Uterus (tissue), 3 donors: ENCODE measurements at regions not wholly inside any gene's neighbourhood (a gene's known extent, or its start where the extent isn't known, plus 50 kb on each side); places are given as distances from the start of the nearest gene placed in this dataset.

Source experiments
- DNase-seq, 2 donors: peaks; one replicate each; pipeline ENCODE4 v3.0.0-alpha.2; 2019 to 2020
- H3K27ac ChIP-seq, 2 donors: fragments of 200-600 bp; sonication (generic); 1 replicate in 1 of 2; 2 replicates in 1 of 2; pipeline ENCODE4 v1.5.1; 2016 to 2018
- H3K27me3 ChIP-seq, 2 donors: fragments of 200-600 bp; sonication (generic); one replicate each; pipeline ENCODE4 v1.5.1; 2018 to 2019; ENCODE audit warnings: control low read depth in 1 of 2
- H3K36me3 ChIP-seq, 2 donors: fragments of 200-600 bp; sonication (generic); one replicate each; pipeline ENCODE4 v1.5.1; 2019; ENCODE audit warnings: control low read depth in 1 of 2
- H3K4me1 ChIP-seq, 2 donors: fragments of 200-600 bp; sonication (generic); one replicate each; pipeline ENCODE4 v1.5.1; 2018 to 2019; ENCODE audit warnings: control low read depth in 1 of 2
- H3K4me3 ChIP-seq, 2 donors: fragments of 200-600 bp; sonication (generic); 1 replicate in 1 of 2; 2 replicates in 1 of 2; pipeline ENCODE4 v1.5.1; 2018 to 2019; ENCODE audit warnings: mild to moderate bottlenecking in 1 of 2
- H3K9me3 ChIP-seq, 2 donors: fragments of 200-600 bp; sonication (generic); one replicate each; pipeline ENCODE4 v1.5.1; 2019; ENCODE audit warnings: control low read depth in 1 of 2
- CTCF ChIP-seq, 4 experiments: fragments of 200-600 bp in 2 of 4; fragments of 450-650 bp in 2 of 4; sonication (generic) in 2 of 4; IDR thresholded peaks; one replicate each; pipeline ENCODE4 v1.5.1; 2016 to 2019; ENCODE audit warnings: antibody characterized with exemption in 4 of 4, mild to moderate bottlenecking in 2 of 4, moderate library complexity in 1 of 4
- POLR2A ChIP-seq, 2 donors: fragments of 450-650 bp; IDR thresholded peaks; one replicate each; pipeline ENCODE4 v1.6.1; 2016; ENCODE audit warnings: antibody characterized with exemption in 2 of 2, mild to moderate bottlenecking in 1 of 2, moderate library complexity in 1 of 2
- intact Hi-C: fragments of 100-400 bp; cut with DNase I; formaldehyde crosslinking; loops from one replicate; pipeline ENCODE4 v1.15.1; 2023; ENCODE audit warnings: low total_unique reads
- donor health status: DM: yes; HTN: yes; CAD: no.

GRCh38 chr2:129767346-129768035, 212.0 kb upstream of the RAB6C start:
- DNase-seq, result no peak
- H3K4me3 ChIP-seq, result no peak overlapping the region
- TF ChIP-seq POLR2A (IDR thresholded peaks at IDR 0.05) (no peak), CTCF (IDR thresholded peaks at IDR 0.05) (no peak)
- H3K9me3 ChIP-seq, result no peaks in the 10 kb centered on the region
- H3K27ac ChIP-seq, result no peak overlapping the region
- H3K27me3 ChIP-seq, result no peaks in the 10 kb centered on the region
- H3K36me3 ChIP-seq, result no peaks in the 10 kb centered on the region
- no peaks in the 10 kb centered on the region for H3K4me1 ChIP-seq
- intact Hi-C loops, result no loop called here

GRCh38 chr2:129768036-129768386, 211.5 kb upstream of the RAB6C start:
- Histone ChIP-seq H3K9me3 (no peaks in the 10 kb centered on the region), H3K4me1 (no peaks in the 10 kb centered on the region), H3K27ac (no peak overlapping the region), H3K36me3 (no peaks in the 10 kb centered on the region), H3K27me3 (no peaks in the 10 kb centered on the region), H3K4me3 (no peak overlapping the region)
- intact Hi-C loops, result no loop called here
- DNase-seq, result no peak
- TF ChIP-seq POLR2A (IDR thresholded peaks at IDR 0.05), result no peak
- TF ChIP-seq CTCF (IDR thresholded peaks at IDR 0.05), result no peak

GRCh38 chr2:129768485-129769184, 210.8 kb upstream of the RAB6C start:
- intact Hi-C loops, result no loop called here
- no peak for DNase-seq
- TF ChIP-seq CTCF (IDR thresholded peaks at IDR 0.05) (no peak), POLR2A (IDR thresholded peaks at IDR 0.05) (no peak)
- no peaks in the 10 kb centered on the region for H3K4me1 ChIP-seq
- H3K9me3 ChIP-seq, result no peaks in the 10 kb centered on the region
- H3K4me3 ChIP-seq, result no peak overlapping the region
- H3K27ac ChIP-seq, result no peak overlapping the region
- no peaks in the 10 kb centered on the region for H3K27me3 ChIP-seq
- no peaks in the 10 kb centered on the region for H3K36me3 ChIP-seq

- DNase-seq, result no peak
- Histone ChIP-seq H3K9me3 (no peaks in the 10 kb centered on the region), H3K27me3 (no peaks in the 10 kb centered on the region), H3K4me1 (no peaks in the 10 kb centered on the region), H3K36me3 (no peaks in the 10 kb centered on the region), H3K27ac (no peak overlapping the region), H3K4me3 (no peak overlapping the region)
- intact Hi-C loops, result no loop called here
- no peak for TF ChIP-seq CTCF (IDR thresholded peaks at IDR 0.05)
- no peak for TF ChIP-seq POLR2A (IDR thresholded peaks at IDR 0.05)
Observed at GRCh38 chr2:129769185-129769991, 210.1 kb upstream of the RAB6C start.
